Panc1 (cell line): ENCODE measurements at regions not wholly inside any gene's neighbourhood (a gene's known extent, or its start where the extent isn't known, plus 50 kb on each side); places are given as distances from the start of the nearest gene placed in this dataset.

Experiments
- ATAC-seq: fragments of 200-7000 bp; cut with Tn5 transposase; 2 replicates; pipeline ENCODE4 v1.9.1; 2020; ENCODE audit warnings: mild to moderate bottlenecking, moderate library complexity
- BruUV-seq: library from RNA; stranded (reverse); fragments of 400-500 nt; replicated peaks from 2 replicates; lab custom pipeline; 2021; lab: Mats Ljungman, UMichigan
- CTCF ChIA-PET: fragments of 300-600 bp; sonication (Branson Sonifier 250); formaldehyde crosslinking; loops from one replicate; lab custom pipeline; 2022; ENCODE audit warnings: antibody characterized with exemption; lab: Charles Lee
- POLR2A ChIA-PET: fragments of 300-600 bp; sonication (Branson Sonifier 250); formaldehyde crosslinking; loops from one replicate; lab custom pipeline; 2022; ENCODE audit warnings: antibody characterized with exemption; lab: Charles Lee
- DNase-seq: peaks from one replicate; pipeline ENCODE4 v3.0.0-alpha.2; 2010; ENCODE audit warnings: low read depth, low spot score
- H3K27ac ChIP-seq: 2 replicates; pipeline ENCODE4 v1.5.1; 2011; ENCODE audit warnings: mild to moderate bottlenecking, low read length, inconsistent platforms
- H3K27me3 ChIP-seq: fragments of 200-500 bp; sonication (Bioruptor generic); 2 replicates; pipeline ENCODE4 v1.6.0; 2014; ENCODE audit warnings: low read length, inconsistent platforms; ENCODE audit not compliant: control insufficient read depth, insufficient read depth
- H3K36me3 ChIP-seq: fragments of 200-500 bp; sonication (Bioruptor generic); 2 replicates; pipeline ENCODE4 v1.5.1; 2014; ENCODE audit warnings: inconsistent platforms, mild to moderate bottlenecking, low read length, moderate library complexity; ENCODE audit not compliant: control insufficient read depth, insufficient read depth
- H3K4me1 ChIP-seq: 2 replicates; pipeline ENCODE4 v1.5.1; 2011; ENCODE audit warnings: inconsistent platforms, mild to moderate bottlenecking, low read length, moderate library complexity; ENCODE audit not compliant: control insufficient read depth, insufficient read depth
- H3K4me3 ChIP-seq, 2 experiments: 2 replicates each; pipeline ENCODE4 v1.5.1; 2011 to 2012; ENCODE audit warnings: low read depth in 2 of 2, low read length in 2 of 2, mild to moderate bottlenecking in 2 of 2, inconsistent platforms in 1 of 2, moderate library complexity in 1 of 2
- H3K9me3 ChIP-seq: fragments of 200-500 bp; sonication (Bioruptor generic); 2 replicates; pipeline ENCODE4 v1.5.1; 2014; ENCODE audit warnings: low read depth, mild to moderate bottlenecking, inconsistent platforms, low read length, moderate library complexity; ENCODE audit not compliant: control insufficient read depth, insufficient read depth
- CTCF ChIP-seq: fragments of 450-650 bp; IDR thresholded peaks from 2 replicates; pipeline ENCODE4 v1.5.1; 2017; ENCODE audit warnings: mild to moderate bottlenecking
- POLR2AphosphoS5 ChIP-seq: IDR thresholded peaks from 2 replicates; pipeline ENCODE4 v1.6.1; 2012; ENCODE audit warnings: mild to moderate bottlenecking, low read depth, low read length, moderate library complexity
- SIN3A ChIP-seq: IDR thresholded peaks from 2 replicates; pipeline ENCODE4 v1.6.1; 2012; ENCODE audit warnings: low read depth, mild to moderate bottlenecking, low read length, moderate library complexity, borderline replicate concordance; ENCODE audit not compliant: insufficient read depth
- TCF7L2 ChIP-seq: IDR thresholded peaks from 2 replicates; pipeline ENCODE4 v1.6.1; 2011; ENCODE audit warnings: mild to moderate bottlenecking, low read depth, low read length, inconsistent platforms
- in situ Hi-C: cut with HindIII; loops from 2 replicates; pipeline ENCODE4 v1.10.0; 2016; ENCODE audit warnings: low sequenced_read_pairs, low pct_unique_long_range_greater_than_20kb
- intact Hi-C: fragments of 100-400 bp; cut with micrococcal nuclease; formaldehyde crosslinking; loops from one replicate; pipeline ENCODE4 v1.10.0; 2022; ENCODE audit not compliant: unreplicated experiment
- TF ChIP-seq, protein P1 (sequence below), 2 experiments: IDR thresholded peaks; 2 replicates each; pipeline ENCODE4 v1.6.1; 2011 to 2012; ENCODE audit warnings: low read depth in 2 of 2, control low read depth in 1 of 2, low read length in 1 of 2, mild to moderate bottlenecking in 1 of 2, moderate library complexity in 1 of 2; ENCODE audit not compliant: insufficient read depth in 1 of 2

GRCh38 chr2:126042089-126042488 is 613.9 kb upstream of the GYPC start:
- CTCF ChIA-PET: no interaction called here
- Histone ChIP-seq H3K27ac (no peak overlapping the region), H3K4me1 (no peaks in the 10 kb centered on the region), H3K36me3 (no peaks in the 10 kb centered on the region), H3K9me3 (no peaks in the 10 kb centered on the region), H3K4me3 (no peak overlapping the region), H3K27me3 (no peaks in the 10 kb centered on the region)
- BruUV-seq: no TSS peak
- POLR2A ChIA-PET: no interaction called here
- ATAC-seq (no peak), DNase-seq (no peak)
- intact Hi-C loops: no loop called here
- in situ Hi-C loops: no loop called here
- TF ChIP-seq, protein P1, sequence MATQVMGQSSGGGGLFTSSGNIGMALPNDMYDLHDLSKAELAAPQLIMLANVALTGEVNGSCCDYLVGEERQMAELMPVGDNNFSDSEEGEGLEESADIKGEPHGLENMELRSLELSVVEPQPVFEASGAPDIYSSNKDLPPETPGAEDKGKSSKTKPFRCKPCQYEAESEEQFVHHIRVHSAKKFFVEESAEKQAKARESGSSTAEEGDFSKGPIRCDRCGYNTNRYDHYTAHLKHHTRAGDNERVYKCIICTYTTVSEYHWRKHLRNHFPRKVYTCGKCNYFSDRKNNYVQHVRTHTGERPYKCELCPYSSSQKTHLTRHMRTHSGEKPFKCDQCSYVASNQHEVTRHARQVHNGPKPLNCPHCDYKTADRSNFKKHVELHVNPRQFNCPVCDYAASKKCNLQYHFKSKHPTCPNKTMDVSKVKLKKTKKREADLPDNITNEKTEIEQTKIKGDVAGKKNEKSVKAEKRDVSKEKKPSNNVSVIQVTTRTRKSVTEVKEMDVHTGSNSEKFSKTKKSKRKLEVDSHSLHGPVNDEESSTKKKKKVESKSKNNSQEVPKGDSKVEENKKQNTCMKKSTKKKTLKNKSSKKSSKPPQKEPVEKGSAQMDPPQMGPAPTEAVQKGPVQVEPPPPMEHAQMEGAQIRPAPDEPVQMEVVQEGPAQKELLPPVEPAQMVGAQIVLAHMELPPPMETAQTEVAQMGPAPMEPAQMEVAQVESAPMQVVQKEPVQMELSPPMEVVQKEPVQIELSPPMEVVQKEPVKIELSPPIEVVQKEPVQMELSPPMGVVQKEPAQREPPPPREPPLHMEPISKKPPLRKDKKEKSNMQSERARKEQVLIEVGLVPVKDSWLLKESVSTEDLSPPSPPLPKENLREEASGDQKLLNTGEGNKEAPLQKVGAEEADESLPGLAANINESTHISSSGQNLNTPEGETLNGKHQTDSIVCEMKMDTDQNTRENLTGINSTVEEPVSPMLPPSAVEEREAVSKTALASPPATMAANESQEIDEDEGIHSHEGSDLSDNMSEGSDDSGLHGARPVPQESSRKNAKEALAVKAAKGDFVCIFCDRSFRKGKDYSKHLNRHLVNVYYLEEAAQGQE (IDR thresholded peaks at IDR 0.05; ENCODE audit: insufficient read depth in 1 of 2, low read depth in 2 of 2, low read length in 1 of 2): no peak
- TF ChIP-seq CTCF (no peak), POLR2AphosphoS5 (no peak), TCF7L2 (no peak), SIN3A (no peak)

DNA sequence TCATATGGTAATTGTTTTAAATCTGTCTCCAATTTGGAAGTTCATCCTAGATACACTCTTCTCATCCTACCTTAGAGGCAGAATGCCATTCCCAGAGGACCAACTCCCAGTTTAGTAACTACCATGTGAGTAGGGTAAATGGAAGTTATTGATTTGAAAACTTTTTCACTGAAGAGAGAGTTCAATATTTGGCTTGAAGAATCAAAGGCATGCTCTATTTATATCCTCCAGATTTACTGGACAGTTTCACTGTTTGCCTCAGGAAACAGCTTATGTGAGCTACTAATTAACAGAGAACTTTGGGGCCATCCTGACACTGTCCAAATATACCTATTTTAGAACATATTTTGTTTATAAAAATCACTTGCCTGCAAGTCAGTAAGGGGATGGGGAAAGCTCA is 607.2 kb upstream of the GYPC start:
- Histone ChIP-seq H3K4me3 (no peak overlapping the region), H3K4me1 (no peaks in the 10 kb centered on the region), H3K27me3 (no peaks in the 10 kb centered on the region), H3K9me3 (no peaks in the 10 kb centered on the region), H3K27ac (no peak overlapping the region), H3K36me3 (no peaks in the 10 kb centered on the region)
- POLR2A ChIA-PET: no interaction called here
- intact Hi-C loops (no loop called here), in situ Hi-C loops (no loop called here)
- no peak for DNase-seq
- no peak for ATAC-seq
- CTCF ChIA-PET: no interaction called here
- TF ChIP-seq TCF7L2: no peak
- TF ChIP-seq, protein P1 (IDR thresholded peaks at IDR 0.05; ENCODE audit: insufficient read depth in 1 of 2, low read depth in 2 of 2, low read length in 1 of 2): no peak
- BruUV-seq: no TSS peak
